Spinal cord (tissue), 9 donors: ENCODE measurements at regions not wholly inside any gene's neighbourhood (a gene's known extent, or its start where the extent isn't known, plus 50 kb on each side); places are given as distances from the start of the nearest gene placed in this dataset.

Experiments used
- DNase-seq, 6 donors: peaks; one replicate each; pipeline versions ENCODE4 v3.0.0 to v3.0.0-alpha.2; 2013 to 2015; ENCODE audit warnings: low spot score in 6 of 6, low read depth in 4 of 6
- H3K27ac ChIP-seq: one replicate; pipeline ENCODE4 v1.5.1; 2013; ENCODE audit warnings: low read depth, low read length, control low read depth
- H3K27me3 ChIP-seq: one replicate; pipeline ENCODE4 v1.6.1; 2013; ENCODE audit warnings: low read length; ENCODE audit not compliant: control insufficient read depth, insufficient read depth
- H3K36me3 ChIP-seq: one replicate; pipeline ENCODE4 v1.6.1; 2013; ENCODE audit warnings: low read length; ENCODE audit not compliant: control insufficient read depth, insufficient read depth
- H3K4me1 ChIP-seq: one replicate; pipeline ENCODE4 v1.6.1; 2013; ENCODE audit warnings: low read length; ENCODE audit not compliant: control insufficient read depth, insufficient read depth
- H3K4me3 ChIP-seq: one replicate; pipeline ENCODE4 v1.5.1; 2013; ENCODE audit warnings: low read depth, low read length, control low read depth
- H3K9me3 ChIP-seq: one replicate; pipeline ENCODE4 v1.6.1; 2013; ENCODE audit warnings: low read length; ENCODE audit not compliant: control insufficient read depth, insufficient read depth
- WGBS: methylation state at CpG from one replicate; pipeline ENCODE4 v1.1.5; 2013; ENCODE audit warnings: missing lambda C conversion rate; ENCODE audit not compliant: insufficient coverage; 5-methylcytosine and 5-hydroxymethylcytosine counted together
- donor health status: healthy.

DNA sequence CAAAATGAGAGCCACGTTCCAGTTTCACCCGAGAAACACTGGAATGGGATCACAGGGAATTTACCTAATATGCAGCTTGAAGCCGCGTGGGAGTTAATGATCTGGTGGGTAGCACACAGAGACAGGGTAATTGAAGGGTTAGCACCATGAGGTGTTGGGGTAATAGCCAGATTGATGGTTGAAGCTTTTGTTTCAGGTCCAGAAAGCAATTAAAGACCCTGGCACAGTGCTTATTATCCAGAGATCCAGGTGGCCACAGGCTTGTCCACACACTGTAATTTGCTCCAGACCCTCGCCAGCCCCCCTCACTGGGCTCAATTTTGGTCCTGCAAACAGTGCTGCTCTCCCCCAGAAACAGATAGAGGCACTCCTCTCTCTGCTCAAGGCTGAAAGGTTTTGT lies 282.5 kb upstream of the ISX start:
- Histone ChIP-seq H3K9me3 (no peaks in the 10 kb centered on the region), H3K27ac (no peak overlapping the region), H3K4me3 (no peak overlapping the region), H3K27me3 (no peaks in the 10 kb centered on the region), H3K4me1 (peaks cover 3% of the 10 kb centered on the region), H3K36me3 (no peaks in the 10 kb centered on the region)
- 29% methylated on average over 3 of the region's 5 CpGs for WGBS
- DNase-seq, result peak in 2 of 6 donors; percentile 52

DNA sequence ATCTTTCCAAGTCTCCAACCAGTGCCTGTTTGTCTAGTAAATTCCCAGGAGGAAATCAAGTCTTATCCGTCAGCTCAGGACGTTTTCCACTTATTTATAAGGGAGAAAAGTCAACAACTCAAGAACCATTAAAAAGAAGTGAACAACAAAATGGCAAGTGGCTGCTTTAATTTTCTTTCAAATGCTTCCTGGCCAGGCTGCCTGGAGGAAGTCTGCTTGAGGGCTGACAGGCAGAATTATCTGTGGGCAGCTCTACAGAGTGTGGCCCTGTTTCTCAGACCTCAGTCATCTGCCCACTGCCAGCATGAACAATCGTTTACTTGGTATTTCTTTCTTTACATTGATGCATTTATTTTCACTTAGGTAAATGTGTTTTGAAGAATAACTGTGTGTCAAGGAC lies 281.9 kb upstream of the ISX start:
- peaks cover 3% of the 10 kb centered on the region for H3K4me1 ChIP-seq
- no peak overlapping the region for H3K4me3 ChIP-seq
- no peak overlapping the region for H3K27ac ChIP-seq
- no peaks in the 10 kb centered on the region for H3K27me3 ChIP-seq
- H3K9me3 ChIP-seq, result no peaks in the 10 kb centered on the region
- WGBS, result no CpG with 5 or more reads among the region's 3 CpGs
- H3K36me3 ChIP-seq, result no peaks in the 10 kb centered on the region
- DNase-seq, result peak in 1 of 6 donors; percentile 36

DNA sequence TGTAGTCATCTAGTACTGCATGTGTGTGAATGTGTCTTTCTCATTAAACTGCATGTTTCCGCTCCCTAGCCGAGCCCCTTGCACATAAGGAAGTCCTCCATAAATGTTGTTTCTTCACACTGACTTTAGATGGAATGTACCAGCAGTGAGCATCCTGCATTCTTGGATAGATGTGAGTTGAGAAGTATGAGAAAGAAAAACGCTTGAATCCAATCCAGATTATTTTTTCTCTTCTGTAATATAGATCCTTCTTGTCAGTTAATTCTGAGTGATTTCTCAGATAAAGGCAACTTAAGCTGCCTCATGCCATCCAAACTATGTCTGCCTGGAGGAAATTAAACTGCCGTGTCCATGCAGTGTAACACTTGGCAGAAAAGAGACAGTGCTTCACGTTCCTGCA lies 268.1 kb upstream of the ISX start:
- Histone ChIP-seq H3K27me3 (no peaks in the 10 kb centered on the region), H3K27ac (no peak overlapping the region), H3K4me1 (peaks cover 23% of the 10 kb centered on the region), H3K36me3 (no peaks in the 10 kb centered on the region), H3K9me3 (no peaks in the 10 kb centered on the region), H3K4me3 (no peak overlapping the region)
- DNase-seq, result peak in 2 of 6 donors; percentile 30 to 64
- 78% methylated on average over 2 of the region's 5 CpGs for WGBS

DNA sequence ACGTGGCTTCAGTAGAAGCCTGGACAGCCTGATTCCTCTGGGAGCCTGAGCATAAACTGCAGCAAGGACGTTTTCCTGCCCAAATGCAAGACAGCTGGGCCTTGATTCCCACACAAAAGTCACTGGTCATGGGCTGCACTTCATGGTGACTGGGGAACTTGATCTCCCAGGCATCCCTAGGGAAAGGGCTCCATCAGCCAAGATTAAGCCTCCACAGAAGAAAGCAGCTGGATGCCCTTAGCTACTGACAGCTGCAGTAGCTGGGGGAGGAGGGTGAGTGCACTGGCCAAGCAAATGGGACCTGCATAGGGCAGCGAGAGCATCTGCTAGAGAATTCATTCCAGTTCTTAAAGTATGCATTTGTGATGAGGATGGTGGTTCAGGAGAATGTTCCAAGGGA lies 267.4 kb upstream of the ISX start:
- 61% methylated on average over 2 of the region's 3 CpGs for WGBS
- no peaks in the 10 kb centered on the region for H3K9me3 ChIP-seq
- H3K27ac ChIP-seq, result no peak overlapping the region
- no peak for DNase-seq
- no peaks in the 10 kb centered on the region for H3K27me3 ChIP-seq
- no peaks in the 10 kb centered on the region for H3K36me3 ChIP-seq
- peaks cover 23% of the 10 kb centered on the region for H3K4me1 ChIP-seq
- no peak overlapping the region for H3K4me3 ChIP-seq

DNA sequence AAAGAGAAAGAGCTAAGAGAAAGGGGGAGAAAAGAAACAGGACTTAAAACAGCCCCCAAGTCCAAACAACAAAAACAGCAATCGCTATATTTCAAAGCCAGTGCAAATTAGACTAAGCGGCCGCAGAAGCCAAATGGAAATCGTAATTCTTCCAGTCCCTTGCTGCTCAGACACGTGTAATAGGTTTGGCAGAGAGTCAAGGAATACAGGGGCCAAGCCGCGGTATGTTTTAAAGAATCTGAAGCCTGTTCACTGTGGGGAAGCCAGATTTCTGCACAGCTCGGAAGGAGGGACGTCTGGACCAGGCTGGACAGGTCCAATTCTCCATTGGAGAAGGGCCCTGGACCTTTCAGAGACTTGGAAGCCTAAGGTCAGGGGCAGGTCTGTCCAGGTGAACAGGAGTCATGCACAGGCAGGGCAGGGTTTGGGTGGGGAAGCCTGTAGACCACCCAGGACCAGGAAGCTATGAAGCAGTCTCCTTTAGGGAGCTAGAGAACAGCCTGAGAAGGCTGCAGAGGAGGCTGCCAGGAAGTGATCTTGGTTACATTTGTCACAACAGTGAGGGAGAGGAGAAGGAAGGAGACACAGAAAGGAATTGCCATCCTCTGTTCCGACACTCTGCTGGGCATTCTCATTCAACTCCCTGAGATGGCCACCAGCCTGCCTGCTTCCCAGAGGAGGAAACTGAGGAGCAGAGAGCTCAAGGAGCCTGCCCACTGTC lies 265.5 kb upstream of the ISX start:
- Histone ChIP-seq H3K27ac (no peak overlapping the region), H3K9me3 (no peaks in the 10 kb centered on the region), H3K36me3 (no peaks in the 10 kb centered on the region), H3K27me3 (no peaks in the 10 kb centered on the region), H3K4me1 (peaks cover 23% of the 10 kb centered on the region), H3K4me3 (no peak overlapping the region)
- peak; percentile 54 to 95 (median 72) for DNase-seq
- WGBS, result 15% methylated on average over 8 of the region's 10 CpGs

DNA sequence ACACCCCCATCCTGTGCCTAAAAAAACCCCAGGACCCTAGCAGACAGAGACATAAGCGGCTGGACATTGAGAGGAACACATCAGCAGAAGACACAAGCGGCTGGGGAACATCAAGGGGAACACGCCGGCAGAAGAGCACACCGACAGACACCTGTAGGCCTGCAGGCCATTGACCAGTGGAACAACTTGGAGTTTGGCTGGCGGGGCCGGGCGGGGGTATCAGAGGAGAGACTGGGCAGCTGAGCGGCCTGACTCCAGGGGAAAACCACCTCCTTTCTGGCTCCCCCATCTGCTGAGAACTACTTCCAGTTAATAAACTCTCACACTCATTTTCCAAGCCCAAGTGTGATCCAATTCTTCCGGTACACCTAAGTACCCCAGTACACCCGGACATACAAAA lies 264.7 kb upstream of the ISX start:
- Histone ChIP-seq H3K4me1 (peaks cover 23% of the 10 kb centered on the region), H3K9me3 (no peaks in the 10 kb centered on the region), H3K27me3 (no peaks in the 10 kb centered on the region), H3K27ac (no peak overlapping the region), H3K4me3 (no peak overlapping the region), H3K36me3 (no peaks in the 10 kb centered on the region)
- no peak for DNase-seq
- 95% methylated on average over 11 of the region's 11 CpGs for WGBS

DNA sequence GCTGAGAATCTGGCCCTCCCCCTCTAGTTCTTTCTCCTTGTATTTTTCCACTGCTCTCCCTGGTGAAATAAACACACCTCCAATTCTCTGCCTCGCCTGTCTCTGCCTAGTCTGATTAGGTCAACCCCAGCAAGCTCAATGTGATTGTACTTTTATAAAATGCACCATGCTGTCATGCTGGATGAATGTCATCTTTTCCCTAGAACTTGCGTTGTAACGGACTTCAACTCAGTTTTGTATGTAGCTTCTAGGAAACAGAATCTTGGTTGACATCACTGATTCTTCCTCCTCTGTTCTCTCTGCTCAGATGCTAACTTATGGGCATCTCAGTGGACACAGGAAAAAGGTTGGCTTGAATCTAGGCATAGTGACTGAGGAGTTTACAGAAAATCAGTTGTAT lies 261.9 kb upstream of the ISX start:
- Histone ChIP-seq H3K27me3 (no peaks in the 10 kb centered on the region), H3K9me3 (no peaks in the 10 kb centered on the region), H3K4me3 (no peak overlapping the region), H3K27ac (no peak overlapping the region), H3K4me1 (peaks cover 22% of the 10 kb centered on the region), H3K36me3 (no peaks in the 10 kb centered on the region)
- WGBS, result 80% methylated on average over 1 of the region's 3 CpGs
- peak in 1 of 6 donors; percentile 15 for DNase-seq

DNA sequence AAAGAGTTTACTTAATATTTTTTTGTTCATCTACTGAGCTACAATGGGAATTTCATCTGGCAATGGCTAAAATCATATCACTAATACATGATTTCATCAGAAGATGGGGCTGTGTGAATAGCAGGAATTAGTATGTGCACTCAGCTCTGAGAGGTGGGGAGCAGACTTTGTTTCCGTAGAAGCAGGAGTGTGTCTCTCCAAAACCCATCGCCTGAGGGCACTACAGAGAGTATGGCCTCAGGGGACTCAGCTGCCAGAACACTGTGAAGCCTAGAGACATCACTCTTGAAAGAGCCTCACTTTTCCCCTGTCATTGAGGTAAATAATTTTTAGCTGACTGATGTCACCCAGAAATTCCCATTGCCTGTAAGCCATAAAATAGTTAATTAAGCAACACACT lies 261.4 kb upstream of the ISX start:
- WGBS, result 40% methylated on average over 1 of the region's 2 CpGs
- Histone ChIP-seq H3K27me3 (no peaks in the 10 kb centered on the region), H3K4me1 (peaks cover 19% of the 10 kb centered on the region), H3K27ac (no peak overlapping the region), H3K4me3 (no peak overlapping the region), H3K9me3 (no peaks in the 10 kb centered on the region), H3K36me3 (no peaks in the 10 kb centered on the region)
- peak in 1 of 6 donors; percentile 50 for DNase-seq

DNA sequence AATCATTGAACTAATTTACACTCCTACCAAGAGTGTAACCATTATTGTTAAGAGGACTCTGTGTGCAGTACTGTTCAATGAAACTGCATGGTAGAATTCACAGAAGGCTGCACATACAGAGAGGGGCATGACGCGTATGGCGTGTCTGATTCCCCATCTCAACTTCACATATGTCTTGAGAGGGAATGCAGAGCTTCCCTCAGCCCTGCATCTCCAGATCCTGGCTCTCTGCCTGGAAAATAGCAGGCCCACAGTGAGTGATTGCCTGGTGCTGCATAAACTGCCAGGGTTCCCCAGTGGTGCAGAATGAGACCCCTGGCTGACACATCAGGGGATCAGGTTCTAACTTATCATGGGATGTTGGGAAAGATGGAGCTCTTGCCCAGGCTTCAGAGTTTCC lies 260.2 kb upstream of the ISX start:
- H3K27me3 ChIP-seq, result no peaks in the 10 kb centered on the region
- no peaks in the 10 kb centered on the region for H3K36me3 ChIP-seq
- no peak overlapping the region for H3K27ac ChIP-seq
- WGBS, result 47% methylated on average over 3 of the region's 3 CpGs
- H3K4me3 ChIP-seq, result no peak overlapping the region
- H3K4me1 ChIP-seq, result peaks cover 9% of the 10 kb centered on the region
- peak in 2 of 6 donors; percentile 45 to 70 for DNase-seq
- H3K9me3 ChIP-seq, result no peaks in the 10 kb centered on the region

DNA sequence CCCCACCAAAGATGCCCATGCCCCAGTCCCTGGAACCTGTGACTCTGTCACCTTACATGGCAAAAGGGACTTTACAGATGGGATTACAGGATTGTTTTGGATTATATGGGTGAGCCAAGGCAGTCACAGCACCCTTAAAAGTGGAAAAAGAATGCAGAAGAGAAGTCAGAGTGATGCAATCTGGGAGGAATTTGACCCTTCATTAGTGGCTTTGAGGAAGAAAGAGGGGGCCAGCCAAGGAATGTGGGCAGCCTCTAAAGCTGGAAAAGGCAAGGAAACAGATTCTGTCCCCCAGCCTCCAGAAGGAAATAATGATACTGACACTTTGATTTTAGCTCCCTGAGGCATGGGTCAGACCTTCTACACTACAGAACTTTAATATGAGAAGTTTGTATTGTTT lies 257.3 kb upstream of the ISX start:
- Histone ChIP-seq H3K36me3 (no peaks in the 10 kb centered on the region), H3K27ac (no peak overlapping the region), H3K4me3 (no peak overlapping the region), H3K4me1 (no peaks in the 10 kb centered on the region), H3K27me3 (no peaks in the 10 kb centered on the region), H3K9me3 (no peaks in the 10 kb centered on the region)
- DNase-seq, result no peak
